ENCODE measurements at regions not wholly inside any gene's neighbourhood (a gene's known extent, or its start where the extent isn't known, plus 50 kb on each side); places are given as distances from the start of the nearest gene placed in this dataset.

DNA sequence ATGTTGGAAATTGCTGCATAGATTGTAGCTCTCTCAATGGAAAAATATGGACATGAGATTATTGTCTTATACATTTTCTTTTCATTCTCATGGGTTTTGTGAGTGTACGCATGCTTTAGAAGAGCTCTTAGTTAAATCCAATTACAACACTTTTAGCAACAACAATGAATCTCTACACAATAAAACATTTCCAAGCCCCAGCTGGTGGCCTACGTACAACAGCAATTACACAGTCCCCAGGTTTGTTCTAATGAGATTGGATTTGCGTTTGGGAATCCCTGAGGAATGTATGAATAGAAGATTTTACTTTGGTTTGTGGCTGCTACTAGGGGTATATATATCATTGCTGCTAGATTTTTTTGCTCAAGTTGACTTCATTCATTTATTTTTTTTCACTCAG is 98.6 kb downstream of the FHDC1 start:
- no peak for DNase-seq

DNA sequence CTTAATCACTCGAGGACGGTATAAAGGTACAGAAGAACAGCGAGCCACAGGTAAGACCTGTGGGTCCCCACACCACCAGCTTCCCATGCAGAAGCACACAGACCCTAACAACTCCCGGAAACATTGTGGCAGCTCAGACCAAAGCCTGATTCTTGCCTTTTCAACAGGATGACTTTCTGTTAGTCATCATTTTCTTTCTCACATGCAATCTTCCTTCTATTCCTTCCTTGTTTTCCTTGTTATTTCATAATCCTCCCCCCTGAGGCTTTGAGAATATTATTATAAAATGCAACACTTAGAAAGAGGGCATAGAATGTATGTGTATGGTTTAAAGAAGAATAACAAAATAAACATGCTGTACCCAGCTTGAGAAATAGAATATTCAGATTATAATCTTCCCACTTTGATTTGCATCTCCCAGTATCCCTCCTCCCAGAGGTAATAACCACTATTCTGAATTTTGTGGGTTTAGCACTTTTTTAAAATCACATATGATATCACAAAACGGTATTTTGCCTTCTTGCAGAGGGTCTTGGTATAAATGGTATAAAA is 100.9 kb downstream of the FHDC1 start:
- no peak for DNase-seq

DNA sequence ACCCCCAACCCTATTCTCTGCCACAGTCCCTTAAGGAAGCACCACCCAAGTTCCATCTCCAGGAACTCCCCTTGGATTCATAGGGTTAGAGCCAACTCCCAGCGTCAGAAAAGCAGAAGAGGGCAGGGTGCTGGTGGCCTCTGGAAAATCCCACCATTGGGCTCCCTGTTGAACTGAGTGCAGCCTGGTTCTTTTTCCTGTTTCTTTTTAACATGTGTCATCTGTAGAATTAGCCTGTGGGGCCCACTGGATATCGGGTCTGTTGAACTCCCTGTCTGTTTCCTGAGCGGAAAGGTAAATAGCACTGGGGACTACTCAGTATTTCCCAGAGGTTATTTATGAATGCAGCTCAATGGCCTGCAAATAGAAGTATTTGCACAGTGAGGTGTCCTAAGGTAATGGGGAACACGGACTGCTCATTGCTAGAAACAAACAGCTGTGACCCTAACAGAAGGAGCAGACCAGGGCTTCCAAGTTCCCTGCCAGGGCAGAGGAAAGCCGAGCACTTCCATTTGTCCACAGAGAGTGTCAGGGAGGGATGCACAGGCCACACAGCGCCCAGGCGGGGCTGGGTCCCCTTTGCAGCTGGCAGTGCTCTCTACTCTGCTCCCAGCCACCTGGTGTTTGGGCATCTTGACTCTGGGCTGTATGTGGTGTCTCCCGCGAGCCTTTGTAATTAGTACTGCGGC is 102.6 kb downstream of the FHDC1 start:
- DNase-seq: no peak

DNA sequence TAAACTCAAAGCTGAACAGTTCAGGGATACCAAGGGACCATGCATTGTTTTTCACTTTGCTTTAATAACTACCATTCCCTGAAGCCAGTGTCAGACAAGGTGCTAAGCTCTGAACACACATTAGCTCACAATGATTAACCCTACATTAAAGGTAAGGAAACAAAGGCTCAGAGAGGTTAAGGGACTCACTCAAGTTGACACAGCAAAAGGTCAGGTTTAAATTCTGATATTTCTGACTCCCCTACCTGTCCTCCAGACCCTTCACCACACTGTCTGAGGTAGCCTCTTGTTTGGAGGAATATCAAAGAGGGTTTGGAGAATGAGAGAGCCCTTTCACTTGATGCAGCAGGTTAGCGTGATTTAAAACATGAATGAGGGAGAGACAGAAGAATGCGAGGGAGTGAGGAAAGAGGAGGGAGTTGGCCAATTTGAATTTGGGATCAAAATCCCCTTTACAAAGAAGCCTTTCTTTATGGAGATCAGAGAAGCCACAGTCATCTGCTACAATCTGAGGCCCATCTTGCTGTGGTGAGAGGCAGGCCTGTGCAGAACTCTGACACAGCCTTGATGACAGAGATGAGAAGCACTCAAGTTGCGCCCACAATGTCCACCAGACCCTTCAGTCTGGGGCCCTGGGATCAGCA is 103.5 kb downstream of the FHDC1 start:
- no peak for DNase-seq

DNA sequence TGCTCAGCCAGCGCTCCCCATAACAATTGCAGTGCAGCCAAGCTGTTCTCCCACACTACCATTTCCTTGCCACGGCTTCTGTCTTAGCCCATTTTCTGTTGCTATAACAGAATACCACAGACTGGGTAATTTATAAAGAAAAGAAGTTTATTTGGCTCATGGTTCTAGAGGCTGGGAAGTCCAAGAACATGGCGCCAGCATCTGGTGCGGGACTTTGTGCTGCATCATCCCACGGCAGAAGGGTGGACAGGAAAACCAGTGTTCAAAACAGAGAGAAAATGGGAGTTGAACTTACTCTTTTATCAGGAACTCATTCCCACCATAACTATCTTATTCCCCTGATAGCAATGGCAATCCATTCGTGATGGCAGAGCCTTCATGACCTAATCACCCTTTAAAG is 104.6 kb downstream of the FHDC1 start:
- no peak for DNase-seq

DNA sequence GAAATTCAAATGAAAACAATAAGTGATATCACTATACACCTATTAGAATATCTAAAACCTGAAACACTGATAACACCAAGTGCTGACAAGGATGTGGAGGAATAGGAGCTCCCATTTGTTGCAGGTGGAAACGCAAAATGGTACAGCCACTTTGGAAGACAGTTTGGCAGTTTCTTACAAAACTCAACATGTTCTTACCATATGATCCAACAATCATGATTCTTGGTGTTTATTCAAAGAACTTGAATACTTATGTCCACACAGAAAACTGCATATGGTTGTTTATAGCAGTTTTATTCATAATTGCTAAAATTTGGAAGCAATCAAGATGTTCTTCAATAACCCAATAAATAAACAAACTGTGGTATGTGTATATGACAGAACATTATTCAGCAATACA is 107.9 kb downstream of the FHDC1 start:
- no peak for DNase-seq

DNA sequence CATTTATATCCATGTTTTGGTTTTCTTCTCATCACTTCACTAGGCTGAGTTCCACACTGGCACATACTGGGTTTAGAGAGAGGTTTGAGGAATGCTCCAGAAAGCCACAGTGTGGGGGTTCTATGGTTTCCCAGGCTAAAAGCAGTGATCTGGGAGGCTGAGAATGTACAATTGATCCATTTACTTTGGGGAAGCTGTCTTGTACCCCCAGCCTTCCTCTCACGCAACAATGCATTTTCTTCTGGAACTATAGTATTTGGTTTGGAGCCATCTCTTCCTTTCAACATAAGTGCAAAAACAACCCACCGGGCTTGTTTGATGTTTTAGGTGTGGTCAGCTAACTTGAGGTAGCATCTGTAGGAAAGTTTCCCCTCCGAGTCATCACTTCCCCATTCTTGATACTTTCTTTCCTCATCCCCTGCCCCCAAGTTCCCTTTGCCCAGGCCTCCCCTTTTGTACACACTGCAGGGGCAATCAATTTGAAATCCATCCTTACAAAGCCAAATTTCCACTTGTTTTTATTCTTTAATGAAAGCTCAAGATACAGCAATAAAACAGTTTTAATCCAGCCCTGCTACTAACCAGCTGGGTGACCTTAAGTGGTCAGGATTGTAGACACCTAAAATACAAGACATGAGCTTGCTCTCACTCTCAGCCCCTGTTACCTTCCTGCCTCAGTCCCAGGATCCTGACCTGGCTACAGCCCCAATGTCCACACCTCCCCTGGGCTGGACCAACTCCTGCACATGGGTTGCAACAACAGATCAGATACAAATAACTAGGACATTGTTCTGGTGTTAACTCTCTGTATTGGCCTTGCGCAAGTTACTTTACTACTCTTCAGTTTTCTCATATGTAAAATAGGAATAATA is 109.2 kb downstream of the FHDC1 start:
- no peak for DNase-seq

DNA sequence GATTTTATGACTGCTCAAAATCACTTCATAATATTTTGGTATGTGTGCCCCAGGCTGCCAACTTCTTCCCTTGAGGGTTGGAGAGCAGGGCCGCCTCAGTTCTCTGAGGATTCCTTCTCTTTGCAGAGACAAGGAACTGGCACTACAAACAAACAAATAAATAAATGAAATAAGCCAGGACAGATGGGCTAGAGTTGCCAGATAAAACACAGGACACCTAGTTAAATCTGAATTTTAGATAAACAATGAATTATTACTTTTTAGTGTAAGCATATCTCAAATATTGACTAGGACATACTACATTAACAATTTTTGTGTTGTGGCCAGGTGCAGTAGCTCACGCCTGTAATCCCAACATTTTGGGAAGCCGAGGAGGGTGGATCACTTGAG is 122.5 kb downstream of the FHDC1 start:
- DNase-seq: no peak

DNA sequence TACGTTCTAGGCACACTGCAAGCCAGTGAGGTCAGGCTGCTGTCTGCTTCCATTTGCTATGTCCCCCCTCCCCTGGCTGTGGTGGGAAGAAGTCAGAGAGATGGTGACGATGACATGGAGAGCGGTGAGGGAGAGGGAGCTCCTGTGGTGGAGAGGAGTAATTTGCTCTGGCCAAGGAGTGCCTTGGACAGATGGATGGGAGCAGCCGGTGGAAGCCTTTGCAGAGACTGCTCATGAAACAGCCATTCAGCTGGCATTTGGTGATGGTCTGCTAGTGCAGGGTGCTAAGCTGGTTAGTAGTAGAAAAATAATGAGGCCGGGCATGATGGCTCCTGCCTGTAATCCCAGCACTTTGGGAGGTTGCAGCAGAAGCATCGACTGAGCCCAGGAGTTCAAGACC is 124.1 kb downstream of the FHDC1 start:
- DNase-seq: no peak

DNA sequence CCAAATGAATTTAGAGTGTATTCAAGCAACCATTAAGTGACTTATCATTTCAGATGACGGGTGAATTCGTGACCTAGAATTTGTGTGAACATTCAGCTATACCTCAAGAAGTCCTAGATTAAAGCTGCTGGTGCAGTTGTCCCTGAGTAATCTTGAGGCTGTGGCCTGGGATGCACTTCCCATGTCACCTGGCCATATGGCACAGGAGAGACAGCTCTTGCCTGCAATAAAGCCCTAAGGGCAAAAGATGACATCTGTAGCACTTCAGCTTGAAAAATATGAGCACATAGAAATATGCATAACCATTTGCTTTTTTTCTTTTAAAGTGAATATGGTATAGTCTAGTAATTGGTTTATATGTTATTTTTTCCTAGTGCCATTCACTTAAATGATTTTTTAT is 125.8 kb downstream of the FHDC1 start:
- DNase-seq: no peak

DNA sequence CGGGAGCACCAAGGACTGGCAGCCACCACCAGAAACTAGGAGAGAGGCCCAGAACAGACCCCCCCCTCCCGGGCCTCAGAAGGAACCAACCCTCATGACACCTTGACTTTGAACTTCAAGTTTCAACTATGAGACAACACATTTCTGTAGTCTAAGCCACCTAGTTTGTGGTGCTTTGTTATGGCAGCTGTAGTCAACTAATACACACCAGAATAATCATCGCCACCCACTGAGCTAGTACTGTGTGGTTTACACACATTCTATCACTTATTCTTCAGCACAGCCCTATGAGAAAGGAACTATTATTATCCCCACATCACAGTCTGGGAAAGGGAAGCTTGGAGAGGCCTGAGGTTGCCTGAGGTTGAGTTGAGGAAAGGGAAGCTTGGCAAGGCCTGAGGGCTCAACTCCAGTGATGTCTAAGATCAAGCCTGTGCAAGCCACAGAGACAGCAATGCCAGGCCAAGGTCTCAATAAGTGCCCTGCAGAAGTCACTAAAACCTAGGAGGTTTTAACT is 126.6 kb downstream of the FHDC1 start:
- no peak for DNase-seq

DNA sequence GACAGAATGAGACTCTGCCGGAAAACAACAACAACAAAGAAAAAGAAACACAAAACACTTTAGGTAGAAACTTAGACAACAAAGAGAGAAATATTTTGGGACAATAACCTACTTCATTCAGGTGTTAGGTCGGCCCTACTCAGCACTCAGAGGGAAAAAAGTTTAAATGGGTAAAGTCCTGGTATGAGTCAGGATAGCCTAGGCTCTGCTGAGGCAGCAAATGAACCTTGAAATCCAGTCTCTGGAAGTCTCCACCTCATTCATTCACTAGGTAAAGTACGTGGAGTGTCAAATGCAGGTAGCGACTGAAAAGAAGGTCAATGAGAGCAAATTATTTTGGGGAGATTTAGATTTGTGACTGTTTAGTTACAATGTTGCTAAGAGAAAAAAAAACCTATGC is 127.4 kb downstream of the FHDC1 start:
- no peak for DNase-seq

DNA sequence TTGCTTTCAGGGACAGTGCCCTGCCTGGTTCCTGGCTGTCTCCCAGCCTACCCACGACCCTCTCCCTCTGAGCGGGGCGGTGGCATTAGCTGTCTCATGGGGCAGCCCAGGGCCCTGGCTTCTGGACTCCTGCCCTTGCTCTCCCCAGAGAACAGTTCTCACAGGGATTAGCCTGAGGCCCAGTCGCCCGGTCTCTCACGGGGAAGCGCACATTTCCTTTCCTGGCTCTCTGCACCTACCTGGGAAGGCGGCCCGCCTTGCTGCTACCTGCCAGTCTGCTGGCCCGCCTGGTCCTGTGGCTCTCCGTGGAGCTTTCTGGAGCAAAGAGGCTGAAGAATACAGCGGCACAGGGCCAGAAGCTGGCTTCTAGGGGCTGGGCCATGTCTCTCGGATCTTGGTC is 128.4 kb downstream of the FHDC1 start:
- DNase-seq: no peak

DNA sequence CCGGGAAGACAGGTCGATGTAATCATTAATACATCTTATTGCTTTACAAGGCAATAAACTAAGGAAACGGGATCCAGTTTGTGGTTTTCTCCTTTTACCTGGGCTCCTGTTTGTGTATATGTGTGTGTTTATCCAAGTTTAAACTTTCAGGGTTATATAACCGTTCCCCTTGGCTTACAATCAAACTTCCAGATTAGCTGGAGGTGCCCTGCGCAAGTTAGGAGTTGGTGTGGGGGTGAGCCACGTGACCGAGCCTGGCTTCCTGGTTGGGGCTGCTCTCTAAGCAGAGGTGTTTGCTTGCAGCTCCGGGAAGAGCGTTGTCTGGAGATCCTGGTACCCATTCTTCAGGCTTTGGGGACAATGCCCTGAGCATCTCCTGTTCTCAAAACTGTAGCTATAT is 129.2 kb downstream of the FHDC1 start:
- no peak for DNase-seq

DNA sequence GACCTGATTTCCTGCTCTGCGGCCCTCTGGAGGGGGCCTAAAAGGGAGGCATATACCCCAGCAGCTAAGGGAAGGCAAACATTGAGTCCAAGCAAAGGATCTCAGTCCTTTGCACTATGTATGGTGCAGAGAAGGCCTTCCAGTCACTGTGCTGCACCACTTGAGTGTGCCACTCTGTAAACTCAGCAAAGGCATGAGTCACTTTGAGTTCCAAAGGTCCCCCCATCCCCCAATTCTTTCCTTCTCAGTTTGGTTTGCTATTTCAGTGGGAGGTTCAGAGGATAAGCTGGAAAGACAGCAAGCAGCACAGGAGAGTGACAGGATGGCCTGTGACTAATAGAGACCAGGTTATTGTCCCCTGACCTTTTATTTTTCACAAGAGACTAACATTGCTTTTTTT is 131.3 kb downstream of the FHDC1 start:
- no peak for DNase-seq

DNA sequence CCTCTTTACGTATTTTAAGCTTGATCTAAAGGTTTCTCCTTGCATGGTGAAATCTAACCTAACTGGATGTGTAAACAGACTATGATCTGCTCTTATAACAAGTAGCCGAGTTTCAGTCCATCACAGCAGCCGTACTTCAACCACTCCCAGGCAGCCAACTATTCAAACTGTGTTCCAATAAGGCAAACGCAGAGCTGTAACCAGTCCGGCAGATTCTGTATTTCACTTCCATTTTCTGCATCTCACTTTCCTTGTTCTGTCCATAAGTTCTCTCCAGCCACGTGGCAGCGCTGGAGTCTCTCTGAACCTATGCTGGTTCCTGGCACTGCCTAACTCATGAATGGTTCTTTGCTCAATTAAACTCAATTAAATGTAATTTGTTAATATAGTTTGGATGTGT is 132.6 kb downstream of the FHDC1 start:
- DNase-seq: no peak

DNA sequence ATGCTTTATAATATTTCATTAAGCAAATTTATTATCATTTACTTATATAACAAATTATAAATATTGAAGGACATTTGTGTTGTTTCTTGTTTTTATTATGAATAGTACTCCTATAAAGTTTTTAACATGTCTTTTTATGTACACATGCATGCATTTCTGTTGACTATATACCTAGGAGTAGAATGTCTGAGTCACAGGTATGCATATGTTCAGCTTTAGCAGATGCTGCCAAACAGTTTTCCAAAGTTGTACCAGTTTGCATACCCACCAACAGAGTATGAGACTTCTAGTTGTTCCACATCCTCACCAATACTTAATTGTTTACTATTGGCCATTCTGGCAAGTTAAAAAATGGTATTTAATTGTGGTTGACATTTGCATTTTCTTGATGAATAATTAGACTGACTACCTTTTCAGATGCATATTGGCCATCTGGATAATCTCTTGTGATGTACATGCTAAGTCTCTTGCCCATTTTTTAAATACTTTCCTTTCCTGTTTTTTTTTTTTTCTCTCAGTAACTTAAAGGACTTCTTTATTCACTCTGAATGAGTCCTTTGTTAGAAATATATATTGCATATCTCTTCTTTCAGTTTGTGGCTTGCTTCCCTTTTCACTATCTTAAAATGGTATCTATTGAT is 132.2 kb upstream of the TRIM2 start:
- no peak for DNase-seq

DNA sequence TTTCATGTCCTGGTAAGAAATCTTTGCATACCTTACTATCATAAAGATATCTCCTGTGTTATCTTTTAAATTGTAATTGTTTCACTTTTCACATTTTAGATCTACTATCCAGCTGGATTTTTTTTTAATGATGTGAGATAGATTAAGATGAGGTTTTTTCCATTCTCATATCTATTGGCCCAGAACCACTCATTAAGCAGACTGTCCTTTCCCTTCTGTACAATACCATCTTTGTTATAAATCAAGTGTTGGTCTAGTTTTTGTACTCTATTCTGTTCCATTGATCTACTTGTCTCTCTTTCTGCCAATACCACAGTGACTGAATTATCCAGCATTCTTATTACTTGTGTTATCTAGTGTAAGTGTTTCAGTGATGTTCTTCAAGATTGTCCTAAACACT is 131.6 kb upstream of the TRIM2 start:
- DNase-seq: no peak

DNA sequence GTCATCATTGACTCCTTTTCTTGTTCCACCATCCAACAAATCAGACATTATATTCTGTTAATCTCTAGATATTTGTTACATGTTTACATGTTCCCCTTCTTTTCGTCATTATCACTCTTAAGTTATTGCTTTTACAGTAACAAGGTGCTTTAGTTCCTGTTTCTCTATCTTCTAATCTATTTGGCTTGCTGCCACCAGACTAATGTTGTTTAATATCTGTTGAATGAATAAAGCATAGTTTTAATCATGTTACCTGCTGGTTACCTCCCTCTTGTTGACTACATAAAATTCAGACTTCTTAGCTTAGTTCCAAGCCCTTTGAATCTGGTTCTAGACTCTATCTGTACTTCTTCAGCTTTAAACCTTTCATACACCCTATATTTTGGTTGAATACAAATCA is 129.8 kb upstream of the TRIM2 start:
- DNase-seq: no peak

DNA sequence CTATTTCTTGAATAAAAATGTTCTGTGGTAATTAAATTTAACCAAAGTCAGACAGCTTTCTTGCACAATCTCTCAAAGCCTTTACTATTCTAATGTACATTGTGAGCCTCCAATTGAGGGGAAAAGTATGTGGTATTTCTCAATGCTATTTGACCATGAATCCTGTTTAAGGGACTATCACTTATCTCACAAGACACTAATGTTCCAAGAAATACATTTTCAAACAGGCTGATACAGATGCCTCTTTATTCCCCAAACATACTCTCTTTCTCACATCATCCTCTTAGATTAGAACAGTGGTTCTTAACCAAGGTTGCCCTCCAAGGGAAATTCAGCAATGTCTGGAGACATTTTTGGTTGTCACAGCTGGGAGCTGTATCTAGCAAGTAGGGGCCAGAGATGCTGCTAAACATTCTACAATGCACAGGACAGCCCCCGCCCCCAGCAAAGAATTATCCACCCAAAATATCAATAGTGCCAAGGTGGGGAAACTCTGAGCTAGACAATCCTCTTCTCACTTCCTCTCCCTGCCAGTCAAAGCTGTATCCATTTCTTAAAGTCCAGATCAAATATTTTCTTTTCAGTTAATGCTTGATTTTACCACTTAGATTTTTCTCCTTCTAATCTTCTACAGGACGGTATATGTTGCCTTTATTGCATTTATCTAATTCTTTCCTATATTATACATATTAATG is 129.2 kb upstream of the TRIM2 start:
- DNase-seq: no peak

DNA sequence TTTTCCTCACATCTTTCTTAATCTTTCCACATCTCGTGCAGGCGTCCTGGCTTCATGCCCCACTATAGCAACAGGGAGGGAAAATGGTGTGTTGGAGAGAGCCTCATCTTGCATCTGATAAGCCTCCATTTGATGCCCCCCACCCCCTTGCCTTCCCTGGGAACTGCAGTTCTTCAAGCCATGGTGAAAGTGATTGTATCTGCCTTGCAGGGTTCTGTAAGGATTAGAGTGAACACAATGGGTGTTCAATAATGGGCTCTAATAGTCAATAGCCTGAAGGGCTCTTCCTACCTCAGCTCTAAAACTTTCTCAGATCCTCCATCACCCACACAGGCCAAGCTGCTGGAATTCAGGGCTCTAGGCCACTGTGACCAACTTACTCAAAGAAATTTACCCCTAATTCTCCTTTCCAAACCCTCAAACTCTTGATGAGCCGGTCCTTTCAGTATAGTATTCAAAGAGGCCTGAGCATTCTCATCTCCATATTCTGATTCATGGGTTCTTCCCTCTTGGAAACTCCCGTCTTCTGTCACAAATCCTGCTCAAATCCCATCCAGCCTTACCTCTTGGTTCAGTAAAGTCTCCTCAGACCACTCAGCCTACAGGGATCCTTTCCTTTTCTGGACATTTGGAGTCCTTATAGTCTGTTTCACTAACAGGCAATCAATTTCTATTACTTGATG is 128.3 kb upstream of the TRIM2 start:
- no peak for DNase-seq

DNA sequence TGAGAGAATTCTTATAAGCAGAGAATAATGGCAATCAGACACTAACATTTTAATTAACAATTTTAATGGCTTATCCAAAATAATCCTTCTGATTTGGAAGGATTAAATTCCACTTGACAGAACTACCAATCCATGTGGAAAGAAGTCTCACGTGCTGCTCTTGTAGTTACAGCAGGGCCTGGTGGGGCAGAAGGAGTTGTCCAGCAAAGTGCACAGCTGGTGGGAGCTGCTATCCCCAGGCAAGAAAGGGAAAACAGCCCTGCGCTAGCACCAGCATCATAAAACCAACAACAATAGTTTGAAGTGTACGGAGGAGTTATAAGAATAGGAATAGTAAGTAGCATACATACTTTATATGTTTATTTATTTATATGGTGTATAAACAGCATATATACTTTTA is 127.4 kb upstream of the TRIM2 start:
- no peak for DNase-seq

Data from GOT3 (cell line).